ENCODE measurements at regions not wholly inside any gene's neighbourhood (a gene's known extent, or its start where the extent isn't known, plus 50 kb on each side); places are given as distances from the start of the nearest gene placed in this dataset.

DNA sequence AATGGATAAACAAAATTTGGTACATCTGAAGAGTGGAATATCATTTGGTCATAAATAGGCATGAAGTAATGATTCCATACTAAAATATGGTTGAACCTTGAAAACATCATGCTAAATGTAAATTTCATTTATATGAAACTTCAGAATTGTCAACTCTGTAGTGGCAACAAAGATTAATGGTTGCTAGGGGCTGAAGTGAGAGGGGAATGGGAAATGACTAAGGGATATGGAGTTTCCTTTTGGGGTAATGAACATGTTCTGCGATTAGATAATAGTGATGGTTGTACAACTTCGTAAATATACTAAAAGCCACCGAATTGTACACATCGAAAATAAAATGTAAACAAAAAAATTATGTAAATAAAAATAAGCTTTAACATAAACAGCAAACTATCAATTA is 384.1 kb upstream of the STEAP1 start:
- H3K79me2 ChIP-seq (ENCODE audit: control insufficient read depth, low read length) = no peaks in the 10 kb centered on the region

DNA sequence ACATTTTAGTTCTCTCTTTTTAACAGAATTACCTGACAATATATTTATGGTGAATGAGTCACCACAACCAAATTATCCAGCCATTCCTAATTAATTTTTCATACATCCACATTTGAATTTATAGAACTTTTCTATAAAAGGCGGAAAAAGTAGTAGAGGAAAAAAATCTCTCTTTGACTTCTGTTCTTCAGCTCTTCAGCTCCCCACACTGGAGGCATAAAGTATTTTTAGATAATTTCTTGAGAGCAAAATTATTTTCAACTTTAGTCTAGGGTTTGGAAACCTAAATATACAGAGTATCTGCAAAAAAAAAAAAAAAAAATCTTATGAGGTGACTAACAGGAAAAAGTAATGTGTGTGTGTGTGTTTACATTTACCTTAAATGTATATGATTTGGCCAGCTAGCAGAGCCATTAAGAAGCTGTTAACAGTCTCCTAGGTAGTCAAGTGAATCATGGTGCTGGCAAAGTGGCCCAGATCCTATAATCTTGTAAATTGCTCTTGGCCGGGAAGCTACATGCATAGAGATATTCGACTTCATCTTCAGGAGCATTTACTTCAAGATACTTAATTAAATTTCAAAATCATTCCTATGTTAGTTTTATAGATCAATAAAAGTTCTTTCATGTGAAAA is 383.1 kb upstream of the STEAP1 start:
- H3K9me2 ChIP-seq (replicated peaks; ENCODE audit: control insufficient read depth, low read length) = no peaks in the 10 kb centered on the region
- no peaks in the 10 kb centered on the region for H3K79me2 ChIP-seq (ENCODE audit: control insufficient read depth, low read length)
- H4K20me1 ChIP-seq (ENCODE audit: control insufficient read depth, insufficient read depth, low read depth, low read length) = no peaks in the 10 kb centered on the region
- no peak overlapping the region for H3K4me3 ChIP-seq (ENCODE audit: low read length)
- no peaks in the 10 kb centered on the region for H3K4me1 ChIP-seq (ENCODE audit: control insufficient read depth, low read length)
- H3K27me3 ChIP-seq (ENCODE audit: control insufficient read depth, low read length) = no peaks in the 10 kb centered on the region
- H3K27ac ChIP-seq (ENCODE audit: low read depth, low read length) = no peak overlapping the region
- H3K9me3 ChIP-seq (ENCODE audit: control insufficient read depth, insufficient read depth, low read length) = no peaks in the 10 kb centered on the region
- H3K4me2 ChIP-seq (ENCODE audit: low read length) = no peak overlapping the region
- no peaks in the 10 kb centered on the region for H3K36me3 ChIP-seq (ENCODE audit: control insufficient read depth, low read length)
- no peak for TF ChIP-seq EZH2phosphoT487 (IDR thresholded peaks at IDR 0.05; ENCODE audit: borderline replicate concordance, low read length)
- TF ChIP-seq, protein P1, sequence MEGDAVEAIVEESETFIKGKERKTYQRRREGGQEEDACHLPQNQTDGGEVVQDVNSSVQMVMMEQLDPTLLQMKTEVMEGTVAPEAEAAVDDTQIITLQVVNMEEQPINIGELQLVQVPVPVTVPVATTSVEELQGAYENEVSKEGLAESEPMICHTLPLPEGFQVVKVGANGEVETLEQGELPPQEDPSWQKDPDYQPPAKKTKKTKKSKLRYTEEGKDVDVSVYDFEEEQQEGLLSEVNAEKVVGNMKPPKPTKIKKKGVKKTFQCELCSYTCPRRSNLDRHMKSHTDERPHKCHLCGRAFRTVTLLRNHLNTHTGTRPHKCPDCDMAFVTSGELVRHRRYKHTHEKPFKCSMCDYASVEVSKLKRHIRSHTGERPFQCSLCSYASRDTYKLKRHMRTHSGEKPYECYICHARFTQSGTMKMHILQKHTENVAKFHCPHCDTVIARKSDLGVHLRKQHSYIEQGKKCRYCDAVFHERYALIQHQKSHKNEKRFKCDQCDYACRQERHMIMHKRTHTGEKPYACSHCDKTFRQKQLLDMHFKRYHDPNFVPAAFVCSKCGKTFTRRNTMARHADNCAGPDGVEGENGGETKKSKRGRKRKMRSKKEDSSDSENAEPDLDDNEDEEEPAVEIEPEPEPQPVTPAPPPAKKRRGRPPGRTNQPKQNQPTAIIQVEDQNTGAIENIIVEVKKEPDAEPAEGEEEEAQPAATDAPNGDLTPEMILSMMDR (IDR thresholded peaks at IDR 0.05; ENCODE audit: low read depth, low read length, poor library complexity, severe bottlenecking) = peak; percentile 39
- H3F3A ChIP-seq (ENCODE audit: control insufficient read depth, insufficient read depth) = no peaks in the 10 kb centered on the region

More for the DNA sequence above, 384.1 kb upstream of the STEAP1 start:
- no peaks in the 10 kb centered on the region for H3K4me1 ChIP-seq (ENCODE audit: control insufficient read depth, low read length)
- H3K9me3 ChIP-seq (ENCODE audit: control insufficient read depth, insufficient read depth, low read length) = no peaks in the 10 kb centered on the region
- no peaks in the 10 kb centered on the region for H3K36me3 ChIP-seq (ENCODE audit: control insufficient read depth, low read length)
- no peak overlapping the region for H3K4me3 ChIP-seq (ENCODE audit: low read length)
- H3K4me2 ChIP-seq (ENCODE audit: low read length) = no peak overlapping the region
- H3K9me2 ChIP-seq (replicated peaks; ENCODE audit: control insufficient read depth, low read length) = no peaks in the 10 kb centered on the region
- H4K20me1 ChIP-seq (ENCODE audit: control insufficient read depth, insufficient read depth, low read depth, low read length) = no peaks in the 10 kb centered on the region
- no peaks in the 10 kb centered on the region for H3K27me3 ChIP-seq (ENCODE audit: control insufficient read depth, low read length)
- H3F3A ChIP-seq (ENCODE audit: control insufficient read depth, insufficient read depth) = no peaks in the 10 kb centered on the region
- TF ChIP-seq, protein P1 (IDR thresholded peaks at IDR 0.05; ENCODE audit: low read depth, low read length, poor library complexity, severe bottlenecking) = no peak
- no peak for TF ChIP-seq EZH2phosphoT487 (IDR thresholded peaks at IDR 0.05; ENCODE audit: borderline replicate concordance, low read length)
- no peak overlapping the region for H3K27ac ChIP-seq (ENCODE audit: low read depth, low read length)

DNA sequence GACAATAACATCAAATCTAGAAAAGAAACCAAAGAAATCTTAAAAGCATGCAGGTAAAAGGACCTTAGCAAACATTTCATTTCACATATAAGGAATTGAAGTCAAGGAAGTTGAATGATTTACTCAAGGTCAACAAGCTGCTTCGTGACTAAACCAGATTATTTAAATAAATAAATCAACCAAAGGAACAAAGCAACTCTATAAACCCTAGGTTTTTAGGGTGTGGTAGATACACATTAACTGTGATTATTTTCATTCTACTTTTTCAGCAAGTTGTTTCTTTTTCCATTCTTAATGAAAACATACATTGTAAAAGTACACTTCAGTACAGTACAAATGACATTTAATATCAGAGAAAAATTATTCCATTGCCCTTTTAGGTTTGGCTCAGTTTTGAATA is 382.0 kb upstream of the STEAP1 start:
- H3K4me2 ChIP-seq (ENCODE audit: low read length) = no peak overlapping the region
- no peaks in the 10 kb centered on the region for H3K79me2 ChIP-seq (ENCODE audit: control insufficient read depth, low read length)
- no peaks in the 10 kb centered on the region for H3K9me2 ChIP-seq (replicated peaks; ENCODE audit: control insufficient read depth, low read length)
- no peak for TF ChIP-seq EZH2phosphoT487 (IDR thresholded peaks at IDR 0.05; ENCODE audit: borderline replicate concordance, low read length)
- TF ChIP-seq, protein P1 (IDR thresholded peaks at IDR 0.05; ENCODE audit: low read depth, low read length, poor library complexity, severe bottlenecking) = no peak
- H3K4me3 ChIP-seq (ENCODE audit: low read length) = no peak overlapping the region
- H3K36me3 ChIP-seq (ENCODE audit: control insufficient read depth, low read length) = no peaks in the 10 kb centered on the region
- no peaks in the 10 kb centered on the region for H3K9me3 ChIP-seq (ENCODE audit: control insufficient read depth, insufficient read depth, low read length)
- no peaks in the 10 kb centered on the region for H3F3A ChIP-seq (ENCODE audit: control insufficient read depth, insufficient read depth)
- no peaks in the 10 kb centered on the region for H3K27me3 ChIP-seq (ENCODE audit: control insufficient read depth, low read length)
- no peaks in the 10 kb centered on the region for H3K4me1 ChIP-seq (ENCODE audit: control insufficient read depth, low read length)
- H3K27ac ChIP-seq (ENCODE audit: low read depth, low read length) = no peak overlapping the region
- H4K20me1 ChIP-seq (ENCODE audit: control insufficient read depth, insufficient read depth, low read depth, low read length) = no peaks in the 10 kb centered on the region
